Retinal pigment epithelial cell (primary cell): ENCODE measurements at regions not wholly inside any gene's neighbourhood (a gene's known extent, or its start where the extent isn't known, plus 50 kb on each side); places are given as distances from the start of the nearest gene placed in this dataset.
A peak's percentile ranks its signal among the peaks of the same experiment; 100 is the strongest.
"Not testable (repeated sequence)": the region's sequence is repeated elsewhere in the genome, so short reads cannot be mapped to it uniquely, and the experiment has no call there.

Experiments used
- DNase-seq: peaks from one replicate; pipeline ENCODE4 v3.0.0-alpha.2; 2010; ENCODE audit warnings: low read depth
- H3K4me3 ChIP-seq: 2 replicates; pipeline ENCODE4 v1.5.1; 2011; ENCODE audit warnings: mild to moderate bottlenecking, low read length, control low read depth, moderate library complexity
- TF ChIP-seq, protein P1 (sequence below): conservative IDR thresholded peaks from 2 replicates; pipeline ENCODE4 v1.5.1; 2011; ENCODE audit warnings: low read depth, low read length, control low read depth, inconsistent platforms

- TF ChIP-seq, protein P1, sequence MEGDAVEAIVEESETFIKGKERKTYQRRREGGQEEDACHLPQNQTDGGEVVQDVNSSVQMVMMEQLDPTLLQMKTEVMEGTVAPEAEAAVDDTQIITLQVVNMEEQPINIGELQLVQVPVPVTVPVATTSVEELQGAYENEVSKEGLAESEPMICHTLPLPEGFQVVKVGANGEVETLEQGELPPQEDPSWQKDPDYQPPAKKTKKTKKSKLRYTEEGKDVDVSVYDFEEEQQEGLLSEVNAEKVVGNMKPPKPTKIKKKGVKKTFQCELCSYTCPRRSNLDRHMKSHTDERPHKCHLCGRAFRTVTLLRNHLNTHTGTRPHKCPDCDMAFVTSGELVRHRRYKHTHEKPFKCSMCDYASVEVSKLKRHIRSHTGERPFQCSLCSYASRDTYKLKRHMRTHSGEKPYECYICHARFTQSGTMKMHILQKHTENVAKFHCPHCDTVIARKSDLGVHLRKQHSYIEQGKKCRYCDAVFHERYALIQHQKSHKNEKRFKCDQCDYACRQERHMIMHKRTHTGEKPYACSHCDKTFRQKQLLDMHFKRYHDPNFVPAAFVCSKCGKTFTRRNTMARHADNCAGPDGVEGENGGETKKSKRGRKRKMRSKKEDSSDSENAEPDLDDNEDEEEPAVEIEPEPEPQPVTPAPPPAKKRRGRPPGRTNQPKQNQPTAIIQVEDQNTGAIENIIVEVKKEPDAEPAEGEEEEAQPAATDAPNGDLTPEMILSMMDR = no peak
- no peak overlapping the region for H3K4me3 ChIP-seq
Observed at GRCh38 chr7:12013983-12014382, 182.0 kb upstream of the THSD7A start.

DNA sequence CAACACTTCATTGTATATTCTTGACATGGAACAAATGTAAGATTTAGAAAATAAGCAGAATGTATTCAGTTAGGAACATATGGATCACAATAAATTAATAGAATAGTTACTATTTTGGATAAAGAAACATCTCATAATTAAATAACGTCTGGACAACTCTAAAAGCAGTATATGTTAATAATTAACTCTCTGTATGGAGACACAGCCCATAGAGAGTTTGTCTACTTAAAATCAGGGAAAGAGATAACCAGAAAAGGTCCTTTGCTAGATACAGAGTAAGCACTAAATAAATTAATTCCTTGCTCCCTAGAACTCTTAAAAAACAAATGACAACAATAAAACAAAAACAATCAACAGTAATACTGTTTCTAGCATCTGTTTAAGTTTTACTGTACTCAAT is 184.4 kb upstream of the THSD7A start:
- no peak for DNase-seq
- TF ChIP-seq, protein P1 = no peak
- H3K4me3 ChIP-seq = no peak overlapping the region

More at GRCh38 chr7:12013983-12014382, 182.0 kb upstream of the THSD7A start:
- no peak for DNase-seq

GRCh38 chr7:12017046-12017445 is 185.0 kb upstream of the THSD7A start:
- no peak for DNase-seq
- no peak overlapping the region for H3K4me3 ChIP-seq
- TF ChIP-seq, protein P1 = no peak

GRCh38 chr7:12022011-12022410 is 189.1 kb upstream of the TMEM106B start:
- DNase-seq, H3K4me3 ChIP-seq: not testable (repeated sequence)

GRCh38 chr7:12025246-12025645 is 185.8 kb upstream of the TMEM106B start:
- TF ChIP-seq, protein P1 = no peak
- H3K4me3 ChIP-seq = no peak overlapping the region
- DNase-seq = no peak

DNA sequence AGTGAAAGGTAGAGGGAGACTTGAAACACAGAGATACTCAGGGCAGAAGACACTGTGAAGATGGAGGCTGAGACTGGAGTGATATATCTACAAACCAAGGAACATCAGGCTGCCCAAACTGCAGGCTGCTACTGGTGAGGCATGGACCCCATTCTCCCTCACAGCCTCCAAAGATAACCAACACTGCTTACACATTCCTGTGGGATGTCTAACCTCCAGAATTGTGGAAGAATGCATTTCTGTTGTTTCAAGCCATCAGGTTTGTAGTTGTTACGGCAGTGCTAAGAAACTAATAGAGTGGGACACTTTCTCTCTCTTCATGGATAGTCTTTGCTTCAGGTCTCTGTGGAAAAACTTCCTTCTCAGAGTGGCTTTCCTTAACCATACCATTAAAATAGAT is 182.6 kb upstream of the TMEM106B start:
- H3K4me3 ChIP-seq = no peak overlapping the region
- DNase-seq = no peak

GRCh38 chr7:12030116-12030515 is 181.0 kb upstream of the TMEM106B start:
- no peak overlapping the region for H3K4me3 ChIP-seq
- peak; percentile 57 for DNase-seq
- TF ChIP-seq, protein P1 = no peak

More for the DNA sequence above, 182.6 kb upstream of the TMEM106B start:
- TF ChIP-seq, protein P1 = no peak

DNA sequence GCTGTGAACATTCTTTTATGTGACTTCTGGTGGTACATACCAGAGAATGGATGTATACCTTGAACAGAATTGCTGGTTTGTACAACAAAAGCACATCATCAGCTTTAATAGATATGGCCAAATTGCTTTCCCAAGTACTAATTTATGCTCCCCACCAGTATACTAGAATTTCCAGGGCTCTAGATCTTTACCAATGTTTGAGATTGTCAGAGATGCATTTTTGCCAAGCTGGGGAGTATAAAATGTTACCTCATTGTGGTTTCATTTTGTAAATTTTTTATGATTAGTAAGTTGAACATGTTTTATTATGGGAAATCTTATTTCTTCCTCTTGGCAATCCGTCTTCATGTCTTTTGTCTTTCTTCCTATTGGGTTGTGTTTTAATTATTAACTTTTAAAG is 179.9 kb upstream of the TMEM106B start:
- H3K4me3 ChIP-seq = no peak overlapping the region
- TF ChIP-seq, protein P1 = no peak
- no peak for DNase-seq
